Fibroblast of skin of abdomen (primary cell): ENCODE measurements at regions not wholly inside any gene's neighbourhood (a gene's known extent, or its start where the extent isn't known, plus 50 kb on each side); places are given as distances from the start of the nearest gene placed in this dataset.

Experiments
- DNase-seq: peaks from one replicate; pipeline ENCODE4 v3.0.0-alpha.2; 2013

GRCh38 chr12:105850103-105850968 is 288.4 kb downstream of the NUAK1 start:
- peak; percentile 8 for DNase-seq

GRCh38 chr12:105852496-105852895 is 286.3 kb downstream of the NUAK1 start:
- DNase-seq, result no peak

DNA sequence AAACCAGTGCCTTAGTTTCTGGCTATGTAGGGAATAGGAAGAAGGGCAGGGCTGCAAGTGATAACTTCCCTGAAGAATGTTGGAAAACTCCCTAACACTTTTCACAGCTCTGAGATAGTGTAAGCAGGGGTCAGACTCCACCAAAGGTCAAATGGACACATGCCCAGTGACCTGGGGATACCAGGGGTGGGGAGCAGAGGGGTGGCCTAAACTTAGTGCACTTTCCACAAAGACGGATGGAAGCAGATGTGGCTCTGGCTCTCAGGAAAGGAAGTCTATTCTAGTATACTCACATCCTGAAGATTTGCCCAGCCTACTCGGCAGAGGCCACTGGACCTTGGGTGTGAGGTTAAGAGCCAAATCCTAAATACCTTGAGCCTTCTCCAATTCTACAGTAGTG is 285.8 kb downstream of the NUAK1 start:
- DNase-seq, result no peak

DNA sequence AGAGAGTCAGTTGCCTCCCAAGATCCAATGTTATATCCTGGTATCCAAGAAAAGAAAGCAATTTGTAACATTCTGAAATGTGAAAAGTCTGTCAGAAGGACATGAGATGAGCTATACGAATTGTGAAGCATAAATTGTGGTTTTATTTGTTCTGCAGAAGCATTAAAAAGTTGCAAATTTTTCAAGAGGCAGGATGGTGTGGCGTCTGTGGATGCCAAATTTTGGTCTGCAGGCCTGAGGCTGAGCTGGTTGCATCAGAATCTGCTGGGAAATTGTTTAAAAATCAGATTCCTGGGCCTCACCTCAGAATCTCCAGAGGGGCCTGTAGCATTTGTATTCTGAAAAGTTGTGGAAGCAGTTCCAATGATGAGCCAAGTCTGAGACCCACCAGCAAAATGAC is 284.7 kb downstream of the NUAK1 start:
- peak; percentile 62 for DNase-seq

GRCh38 chr12:105855361-105856047 is 283.2 kb downstream of the NUAK1 start:
- DNase-seq, result no peak

DNA sequence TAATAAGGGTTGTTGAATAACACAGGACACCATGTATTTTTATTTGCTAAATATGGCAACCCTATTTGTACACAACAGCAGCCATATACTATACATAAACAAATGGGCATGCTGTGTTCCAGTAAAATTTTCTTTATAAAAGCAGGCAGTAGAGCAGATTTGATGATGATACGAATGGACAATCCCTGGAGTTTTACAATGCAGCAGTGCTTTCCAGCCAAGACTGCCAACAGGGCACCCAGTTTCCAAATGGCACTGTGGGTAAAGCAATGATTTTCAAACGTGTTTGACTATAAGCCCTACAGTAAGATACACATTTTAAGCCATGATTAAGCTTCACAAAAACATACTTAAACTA is 282.7 kb downstream of the NUAK1 start:
- no peak for DNase-seq

GRCh38 chr12:105858981-105859710 is 279.6 kb downstream of the NUAK1 start:
- no peak for DNase-seq

DNA sequence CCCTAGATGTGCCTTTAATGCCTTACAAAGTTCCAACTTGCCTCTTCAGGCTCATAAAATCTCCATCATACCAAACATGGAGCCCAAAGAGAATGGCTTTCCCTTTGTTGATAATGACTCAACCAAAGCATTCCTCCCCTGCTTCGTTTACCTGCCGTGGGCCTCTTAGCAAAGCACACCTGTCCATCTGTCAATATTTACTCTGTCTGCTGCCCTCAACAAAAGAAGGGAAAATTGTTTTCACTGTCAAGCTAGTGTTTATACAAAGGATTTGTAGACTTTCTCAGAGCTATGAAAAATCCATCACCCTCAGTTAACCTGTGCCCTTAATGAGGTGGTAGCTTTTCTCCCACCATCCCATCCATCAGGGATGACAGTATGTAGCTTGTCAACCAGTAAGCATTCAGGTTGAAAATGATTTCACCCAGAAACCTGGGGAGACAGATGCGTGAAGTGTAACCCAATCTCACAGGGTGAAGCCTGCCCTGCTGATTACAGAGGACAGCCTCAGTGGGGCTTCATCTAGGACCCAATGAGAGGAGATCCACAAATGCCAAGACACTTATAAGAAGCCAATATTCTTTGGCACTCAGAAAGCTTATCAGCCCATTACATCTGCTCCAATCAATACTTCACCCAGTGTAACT is 278.1 kb downstream of the NUAK1 start:
- no peak for DNase-seq

DNA sequence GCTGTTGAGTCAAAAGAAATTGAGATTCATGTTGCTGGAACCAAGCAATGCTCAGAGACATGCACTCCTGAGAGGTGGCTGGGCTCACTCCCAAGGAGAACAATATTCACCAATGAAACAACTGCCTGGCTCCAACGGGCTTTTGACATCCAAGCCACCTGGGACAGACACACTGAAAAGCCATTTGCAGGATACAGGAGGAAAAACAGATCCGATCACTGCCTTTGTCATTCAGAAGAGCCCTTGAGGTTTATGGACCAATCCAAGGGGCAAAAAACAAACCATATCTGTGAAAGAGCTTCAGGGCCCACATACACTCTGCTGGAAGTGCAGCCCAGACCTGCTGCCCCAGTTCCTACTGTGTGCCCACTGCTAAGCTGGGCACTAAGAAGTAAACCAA is 277.5 kb downstream of the NUAK1 start:
- DNase-seq, result no peak

- no peak for DNase-seq
Observed at GRCh38 chr12:105862163-105862821, 276.5 kb downstream of the NUAK1 start.

- DNase-seq, result no peak
Observed at GRCh38 chr12:105864316-105864715, 274.4 kb downstream of the NUAK1 start.

GRCh38 chr12:105864901-105865300 is 273.9 kb downstream of the NUAK1 start:
- DNase-seq, result peak; percentile 44

DNA sequence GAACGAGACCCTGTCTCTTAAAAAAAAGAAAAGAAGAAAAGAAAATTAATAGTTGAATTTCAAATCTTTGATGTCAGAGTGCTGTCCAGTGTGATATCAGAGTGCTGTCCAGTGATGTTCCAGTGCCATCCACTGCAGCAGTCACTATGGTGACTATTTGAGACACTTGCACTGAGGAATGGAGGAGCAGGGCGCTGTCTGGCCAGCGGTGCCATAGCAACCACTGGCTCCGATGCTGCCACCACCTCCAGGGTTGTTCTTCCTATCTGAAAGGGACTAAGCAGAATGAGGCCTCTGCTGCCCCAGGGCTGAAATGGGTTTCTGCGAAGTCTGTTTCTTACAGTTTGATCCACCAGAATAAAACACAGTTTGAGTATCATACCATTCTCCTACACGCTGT is 272.9 kb downstream of the NUAK1 start:
- DNase-seq, result no peak

DNA sequence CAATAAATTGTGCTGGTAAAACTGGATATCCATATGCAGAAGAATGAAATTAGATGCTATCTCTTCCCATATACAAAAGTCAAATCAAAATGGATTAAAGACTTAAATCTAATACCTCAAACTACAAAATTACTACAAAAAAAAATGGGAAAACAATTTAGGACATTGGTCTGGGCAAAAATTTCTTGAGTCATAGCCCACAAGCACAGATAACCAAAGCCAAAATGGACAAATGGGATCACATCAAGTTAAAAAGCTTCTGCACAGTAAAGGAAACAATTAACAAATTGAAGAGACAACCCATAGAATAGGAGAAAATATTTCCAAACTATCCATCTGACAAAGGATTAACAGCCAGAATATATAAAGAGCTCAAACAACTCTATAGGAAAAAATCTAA is 264.6 kb downstream of the NUAK1 start:
- DNase-seq, result no peak

GRCh38 chr12:105876396-105876927 is 262.3 kb downstream of the NUAK1 start:
- no peak for DNase-seq

- DNase-seq, result no peak
Observed at GRCh38 chr12:105878964-105879363, 259.8 kb downstream of the NUAK1 start.

DNA sequence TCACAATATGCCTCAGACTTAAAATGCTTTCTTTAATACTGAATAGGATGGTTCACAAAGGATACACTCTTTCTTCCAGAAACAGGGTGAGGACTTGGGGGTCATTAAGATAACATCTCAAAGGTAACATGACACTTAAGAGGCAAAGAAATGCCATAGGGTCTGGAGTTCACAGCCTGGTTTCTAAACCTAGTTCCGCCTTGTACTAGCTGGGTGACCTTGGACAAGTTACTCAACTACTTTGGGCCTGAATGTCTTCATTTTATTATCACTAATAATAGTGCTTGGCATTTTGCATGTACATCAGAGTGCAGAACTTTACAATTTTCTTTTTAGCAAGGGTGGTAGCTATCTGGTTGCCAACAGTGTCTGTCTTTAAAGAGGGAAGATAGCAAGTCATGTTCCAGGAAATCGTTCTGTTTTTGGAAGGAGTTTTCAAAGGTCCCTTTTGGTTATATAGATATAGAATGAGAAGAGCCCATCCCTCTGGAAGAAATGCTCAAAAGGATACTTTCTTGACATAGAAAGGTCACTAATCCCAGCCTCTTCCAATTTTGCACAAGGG is 257.8 kb downstream of the NUAK1 start:
- DNase-seq, result no peak

DNA sequence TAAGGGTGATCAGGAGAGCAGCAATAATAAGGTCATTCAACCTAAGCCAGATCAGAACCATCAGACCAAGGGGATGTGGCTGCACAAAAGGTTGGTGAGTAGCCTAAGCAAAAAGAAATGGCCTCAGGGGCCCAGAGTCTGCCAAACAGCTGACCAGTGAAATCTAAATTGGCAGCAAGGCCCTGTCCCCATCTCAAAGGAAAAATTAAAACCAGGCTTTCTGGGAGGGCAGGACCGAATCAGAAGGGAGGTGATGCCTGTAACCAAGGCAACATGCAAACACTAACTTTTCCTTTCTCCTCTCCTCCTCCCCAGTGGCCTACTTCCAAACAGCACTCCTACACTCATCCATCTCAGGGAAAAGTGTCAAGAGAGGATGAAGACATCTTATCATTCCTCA is 256.4 kb downstream of the NUAK1 start:
- peak; percentile 56 for DNase-seq

DNA sequence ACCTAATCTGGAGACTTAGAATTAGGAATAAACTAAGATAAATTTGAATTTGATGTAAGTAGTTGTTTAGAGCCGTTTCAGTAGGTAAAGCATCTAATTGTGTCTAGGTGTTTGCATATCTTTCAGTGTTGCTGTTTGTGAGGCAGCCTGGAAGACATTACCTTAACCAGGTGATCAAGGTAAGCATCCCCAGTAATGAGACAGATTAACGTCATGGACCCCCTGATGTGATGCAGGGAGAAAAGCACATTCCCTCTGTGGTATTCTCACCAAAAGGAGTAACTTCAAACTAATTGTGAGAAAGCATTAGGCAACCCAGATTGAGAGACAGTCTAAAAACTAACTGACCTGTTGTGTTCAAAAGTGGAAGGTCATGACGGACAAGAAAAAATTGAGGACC is 251.6 kb downstream of the NUAK1 start:
- no peak for DNase-seq

- peak; percentile 83 for DNase-seq
Observed at GRCh38 chr12:105888696-105889095, 250.1 kb downstream of the NUAK1 start.

GRCh38 chr12:105892362-105892910 is 246.3 kb downstream of the NUAK1 start:
- no peak for DNase-seq
